Ishikawa (cell line): ENCODE measurements at regions not wholly inside any gene's neighbourhood (a gene's known extent, or its start where the extent isn't known, plus 50 kb on each side); places are given as distances from the start of the nearest gene placed in this dataset.

Experiments
- CEBPB ChIP-seq: IDR thresholded peaks from 2 replicates; pipeline ENCODE4 v1.6.1; 2012
- CREB1 ChIP-seq: IDR thresholded peaks from 2 replicates; pipeline ENCODE4 v1.6.1; 2012; ENCODE audit warnings: low read depth
- EGR1 ChIP-seq: IDR thresholded peaks from 2 replicates; pipeline ENCODE4 v1.6.1; 2012
- EP300 ChIP-seq: IDR thresholded peaks from 2 replicates; pipeline ENCODE4 v1.6.1; 2012; ENCODE audit warnings: borderline replicate concordance
- FOXM1 ChIP-seq: IDR thresholded peaks from 2 replicates; pipeline ENCODE4 v1.6.1; 2012; ENCODE audit warnings: low read depth, borderline replicate concordance
- MAX ChIP-seq: IDR thresholded peaks from 2 replicates; pipeline ENCODE4 v1.6.1; 2012
- NFIC ChIP-seq: IDR thresholded peaks from 2 replicates; pipeline ENCODE4 v1.6.1; 2012
- RAD21 ChIP-seq: IDR thresholded peaks from 2 replicates; pipeline ENCODE4 v1.6.1; 2012; ENCODE audit warnings: low read depth
- REST ChIP-seq: IDR thresholded peaks from 2 replicates; pipeline ENCODE4 v1.6.1; 2012; ENCODE audit warnings: low read depth, mild to moderate bottlenecking
- TAF1 ChIP-seq: IDR thresholded peaks from 2 replicates; pipeline ENCODE4 v1.6.1; 2012; ENCODE audit warnings: low read depth, mild to moderate bottlenecking
- TCF12 ChIP-seq: IDR thresholded peaks from 2 replicates; pipeline ENCODE4 v1.6.1; 2012; ENCODE audit warnings: low read depth
- TEAD4 ChIP-seq: IDR thresholded peaks from 2 replicates; pipeline ENCODE4 v1.6.1; 2012
- USF1 ChIP-seq: IDR thresholded peaks from 2 replicates; pipeline ENCODE4 v1.6.1; 2012
- YY1 ChIP-seq: IDR thresholded peaks from 2 replicates; pipeline ENCODE4 v1.6.1; 2012; ENCODE audit warnings: low read depth
- ZBTB7A ChIP-seq: IDR thresholded peaks from 2 replicates; pipeline ENCODE4 v1.6.1; 2012; ENCODE audit warnings: low read depth

GRCh38 chr3:81380234-81380633, 381.2 kb downstream of the GBE1 start:
- TF ChIP-seq RAD21 (no peak), YY1 (no peak), NFIC (no peak), REST (no peak), CEBPB (no peak), ZBTB7A (no peak), CREB1 (no peak), EGR1 (no peak), EP300 (no peak), MAX (no peak), TCF12 (no peak), USF1 (no peak)

GRCh38 chr3:81378552-81379293, 382.7 kb downstream of the GBE1 start:
- TF ChIP-seq TEAD4 (no peak), EGR1 (no peak), MAX (no peak), TCF12 (no peak), CREB1 (no peak), EP300 (no peak), TAF1 (no peak), NFIC (no peak), ZBTB7A (no peak), CEBPB (no peak), YY1 (no peak), USF1 (no peak)

- no peak for TF ChIP-seq CEBPB
Observed at GRCh38 chr3:81375921-81376320, 385.5 kb downstream of the GBE1 start.

- TF ChIP-seq FOXM1 (no peak), ZBTB7A (no peak)
Observed at GRCh38 chr3:81364411-81364810, 397.0 kb downstream of the GBE1 start.

- TF ChIP-seq YY1 (no peak), ZBTB7A (no peak), CREB1 (no peak), TAF1 (no peak), NFIC (no peak), USF1 (no peak), MAX (no peak), REST (no peak), FOXM1 (no peak), RAD21 (no peak), TCF12 (no peak)
Observed at GRCh38 chr3:81363816-81364215, 397.6 kb downstream of the GBE1 start.

GRCh38 chr3:81354119-81354518, 407.3 kb downstream of the GBE1 start:
- no peak for TF ChIP-seq ZBTB7A
- no peak for TF ChIP-seq CREB1
- TF ChIP-seq EGR1: no peak
- no peak for TF ChIP-seq YY1
- TF ChIP-seq REST: no peak
- no peak for TF ChIP-seq MAX
- no peak for TF ChIP-seq CEBPB
- TF ChIP-seq TAF1: no peak
- TF ChIP-seq EP300: no peak
